ENCODE measurements at regions not wholly inside any gene's neighbourhood (a gene's known extent, or its start where the extent isn't known, plus 50 kb on each side); places are given as distances from the start of the nearest gene placed in this dataset.

- no peak for TF ChIP-seq CTCF (IDR thresholded peaks at IDR 0.05)
- TF ChIP-seq POLR2A (IDR thresholded peaks at IDR 0.05): no peak
Observed at GRCh38 chrX:20596856-20597255, 330.1 kb upstream of the RPS6KA3 start.

Measured in sigmoid colon (tissue), 3 donors.